AG08396 (cell line): ENCODE measurements at regions not wholly inside any gene's neighbourhood (a gene's known extent, or its start where the extent isn't known, plus 50 kb on each side); places are given as distances from the start of the nearest gene placed in this dataset.
"Not testable (repeated sequence)": the region's sequence is repeated elsewhere in the genome, so short reads cannot be mapped to it uniquely, and the experiment has no call there.

Experiments used
- DNase-seq: peaks from one replicate; pipeline ENCODE4 v3.0.0; 2012; ENCODE audit warnings: low spot score, mixed read lengths

GRCh38 chr3:83251490-83251889, 1490.0 kb upstream of the GBE1 start:
- DNase-seq = no peak

- no peak for DNase-seq
Measured at GRCh38 chr3:83250613-83251012, 1489.2 kb upstream of the GBE1 start.

GRCh38 chr3:83248454-83248853, 1487.0 kb upstream of the GBE1 start:
- no peak for DNase-seq

DNA sequence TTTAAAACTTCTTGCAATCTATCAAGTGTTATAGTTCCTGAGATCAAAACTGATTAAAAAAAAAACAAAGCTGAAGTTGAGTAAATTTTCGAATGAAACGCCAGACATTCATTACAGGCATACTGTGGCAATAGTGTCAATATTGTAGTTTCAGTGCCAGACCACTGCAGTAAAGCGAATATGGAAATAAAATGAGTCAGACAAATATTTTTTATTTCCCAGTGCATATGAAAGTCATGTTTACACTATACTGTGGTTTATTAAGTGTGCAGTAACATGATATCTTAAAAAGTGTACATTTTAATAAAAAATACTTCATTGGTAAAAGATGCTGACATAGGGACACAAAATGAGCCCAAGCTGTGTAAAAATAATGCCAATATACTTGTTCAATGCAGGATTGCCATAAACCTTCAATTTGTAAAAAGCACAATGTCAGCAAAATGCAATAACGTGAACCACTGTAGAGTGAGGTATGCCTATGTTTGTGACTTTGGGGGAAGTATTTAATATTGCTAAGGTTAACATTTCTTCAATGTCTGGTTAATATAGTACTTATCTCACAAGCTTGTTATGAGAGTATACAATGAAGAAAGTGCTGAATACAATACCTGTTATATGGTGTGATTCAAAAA, 1473.9 kb upstream of the GBE1 start:
- DNase-seq = no peak

DNA sequence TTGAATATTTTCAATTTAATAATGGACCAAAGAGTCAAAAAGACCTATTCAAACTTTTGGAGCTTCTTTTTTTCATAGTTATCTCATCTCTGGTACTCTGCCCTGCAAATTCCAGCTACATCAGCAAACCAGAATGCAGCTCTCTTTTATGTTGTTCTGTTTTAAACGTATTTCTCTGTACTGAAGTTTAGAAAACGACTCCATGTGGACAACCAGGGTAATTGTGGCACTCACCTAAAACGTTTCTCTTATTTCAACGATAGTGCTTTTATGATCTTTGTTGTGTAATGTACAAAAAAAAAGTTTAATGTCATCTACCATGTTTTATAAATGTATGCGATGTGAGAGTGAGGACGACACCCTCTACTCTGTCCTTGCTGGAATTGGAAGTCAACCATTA, 1472.3 kb upstream of the GBE1 start:
- no peak for DNase-seq

DNA sequence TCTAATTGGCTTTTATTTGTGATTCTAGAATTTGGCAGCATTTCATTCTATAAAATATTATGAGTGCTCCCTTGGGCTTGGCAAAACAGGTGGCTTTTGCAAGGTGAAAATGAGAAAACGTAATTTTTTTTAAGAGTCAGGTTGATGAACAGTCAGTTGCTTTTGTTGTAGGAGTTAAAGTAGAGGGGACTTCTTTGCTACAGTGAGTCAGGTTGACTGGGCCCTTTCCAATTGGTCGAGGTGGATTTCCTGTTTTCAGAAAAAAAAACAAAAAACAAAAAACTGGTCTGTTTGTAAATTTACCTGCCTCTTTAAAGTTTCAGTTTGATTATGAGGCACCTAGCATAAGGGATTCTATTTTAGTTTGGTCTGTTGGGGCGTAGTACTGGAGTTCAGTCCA, 1469.4 kb upstream of the GBE1 start:
- DNase-seq = no peak

- no peak for DNase-seq
Measured at GRCh38 chr3:83230376-83230775, 1468.9 kb upstream of the GBE1 start.

GRCh38 chr3:83226751-83227150, 1465.3 kb upstream of the GBE1 start:
- no peak for DNase-seq

DNA sequence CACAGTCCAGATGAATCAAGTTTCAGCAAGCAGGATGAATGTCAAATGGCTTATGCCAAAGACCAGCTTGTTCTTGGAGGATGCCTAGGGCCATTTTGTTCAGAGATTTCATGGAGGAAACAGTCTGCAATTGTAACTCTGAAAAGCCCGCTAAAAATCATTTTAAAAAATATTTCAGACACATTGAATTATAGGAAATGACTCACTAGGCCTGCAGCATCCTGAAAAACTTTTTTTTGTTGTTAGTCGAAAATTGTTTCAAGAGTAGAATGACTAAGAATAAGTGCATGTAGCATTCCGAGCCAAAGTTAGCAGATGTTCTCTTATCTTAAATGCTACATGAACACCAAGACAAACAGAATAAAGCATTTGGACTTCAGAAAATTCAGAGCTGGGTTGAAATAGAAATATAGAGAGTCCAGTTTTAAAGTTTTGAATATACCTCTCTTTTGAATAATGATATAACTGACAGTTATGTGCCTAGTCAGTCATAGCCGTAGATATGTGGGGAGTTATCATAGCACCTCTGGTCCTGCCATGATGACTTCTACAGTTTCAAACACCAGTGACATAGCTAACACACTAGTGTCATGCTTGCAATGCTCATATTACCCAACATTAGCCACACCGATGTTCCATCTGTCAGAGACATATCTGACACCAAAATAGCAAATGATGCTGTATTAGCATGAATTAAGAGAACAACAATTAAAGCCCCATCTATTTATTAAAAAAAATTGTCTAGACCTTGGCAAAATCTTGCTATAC, 1462.8 kb upstream of the GBE1 start:
- no peak for DNase-seq

- DNase-seq = no peak
Measured at GRCh38 chr3:83218383-83219200, 1457.1 kb upstream of the GBE1 start.

GRCh38 chr3:83217595-83218118, 1456.2 kb upstream of the GBE1 start:
- not testable (repeated sequence) for DNase-seq

GRCh38 chr3:83216919-83217594, 1455.6 kb upstream of the GBE1 start:
- no peak for DNase-seq

- DNase-seq = no peak
Measured at GRCh38 chr3:83195243-83195642, 1433.8 kb upstream of the GBE1 start.

- DNase-seq = no peak
Measured at GRCh38 chr3:83193526-83193925, 1432.1 kb upstream of the GBE1 start.

DNA sequence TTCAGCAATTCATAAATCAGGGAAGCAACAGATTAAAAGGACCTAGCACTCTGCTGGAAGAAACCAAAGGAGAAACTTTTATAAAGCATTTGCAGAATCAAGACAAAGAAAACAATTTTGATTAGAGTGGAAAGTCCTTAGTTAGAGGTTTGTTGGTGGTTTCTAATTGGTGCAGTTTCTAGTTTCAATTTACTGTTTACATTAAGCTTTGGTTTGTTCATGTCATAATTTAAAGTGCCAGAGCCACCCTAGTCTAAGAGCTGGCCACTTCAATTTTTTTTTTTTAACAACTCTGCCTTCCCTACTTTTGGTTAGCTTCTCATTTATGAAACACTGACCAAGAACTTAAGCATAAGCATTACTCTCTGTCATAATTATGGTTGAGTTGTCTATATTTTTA, 1428.2 kb upstream of the GBE1 start:
- no peak for DNase-seq

- DNase-seq = no peak
Measured at GRCh38 chr3:83169473-83169872, 1408.0 kb upstream of the GBE1 start.

GRCh38 chr3:83150896-83151295, 1389.5 kb upstream of the GBE1 start:
- DNase-seq = no peak

GRCh38 chr3:83140983-83141382, 1379.5 kb upstream of the GBE1 start:
- DNase-seq = no peak

GRCh38 chr3:83131236-83131635, 1369.8 kb upstream of the GBE1 start:
- no peak for DNase-seq

- no peak for DNase-seq
Measured at GRCh38 chr3:83122774-83123350, 1361.4 kb upstream of the GBE1 start.

DNA sequence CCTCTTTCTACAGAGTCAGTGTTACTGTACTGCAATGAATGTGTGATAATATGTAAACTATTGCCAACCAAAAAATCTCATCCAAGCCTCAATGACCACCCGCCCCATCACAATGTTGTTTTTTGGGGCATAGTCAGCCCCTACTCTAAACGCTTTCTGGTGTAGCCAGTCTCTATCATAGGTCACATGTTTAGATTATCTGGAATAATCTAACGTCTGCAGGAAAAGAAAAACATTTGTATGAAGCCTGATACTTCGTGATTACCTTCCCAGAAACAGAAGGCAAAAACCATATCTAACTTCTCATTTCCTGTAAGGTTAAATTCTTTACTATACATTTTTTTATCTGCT, 1331.8 kb upstream of the GBE1 start:
- DNase-seq = no peak
